ENCODE measurements at regions not wholly inside any gene's neighbourhood (a gene's known extent, or its start where the extent isn't known, plus 50 kb on each side); places are given as distances from the start of the nearest gene placed in this dataset.
"Not testable (repeated sequence)": the region's sequence is repeated elsewhere in the genome, so short reads cannot be mapped to it uniquely, and the experiment has no call there.

GRCh38 chr20:53888510-53888909, 181.9 kb downstream of the BCAS1 start:
- Histone ChIP-seq H3K4me1 (replicated peaks in 1 of 2) (no peaks in the 10 kb centered on the region), H3K9me3 (replicated peaks in 1 of 3) (no peaks in the 10 kb centered on the region), H3K36me3 (replicated peaks in 1 of 2) (no peaks in the 10 kb centered on the region), H3K27me3 (no peaks in the 10 kb centered on the region), H3K27ac (no peak overlapping the region), H3K4me3 (no peak overlapping the region)
- DNase-seq = no peak
- TF ChIP-seq POLR2A (IDR thresholded peaks at IDR 0.05) = no peak
- TF ChIP-seq CTCF (IDR thresholded peaks at IDR 0.05) = no peak
- 59 to 71% (median 61%) methylated on average over 4 of the region's 4 CpGs for WGBS, 4 donors
- intact Hi-C loops (cut with DNase I) = no loop called here

- no peak for DNase-seq
- Histone ChIP-seq H3K36me3 (replicated peaks in 1 of 2) (no peaks in the 10 kb centered on the region), H3K9me3 (replicated peaks in 1 of 3) (no peaks in the 10 kb centered on the region), H3K27ac (no peak overlapping the region), H3K4me3 (no peak overlapping the region), H3K27me3 (no peaks in the 10 kb centered on the region), H3K4me1 (replicated peaks in 1 of 2) (no peaks in the 10 kb centered on the region)
- 86 to 93% (median 89%) methylated on average over 10 of the region's 10 CpGs for WGBS, 4 donors
- intact Hi-C loops (cut with DNase I) = no loop called here
- TF ChIP-seq POLR2A (IDR thresholded peaks at IDR 0.05) (no peak), CTCF (IDR thresholded peaks at IDR 0.05) (no peak)
Observed at GRCh38 chr20:53887973-53888372, 182.4 kb downstream of the BCAS1 start.

DNA sequence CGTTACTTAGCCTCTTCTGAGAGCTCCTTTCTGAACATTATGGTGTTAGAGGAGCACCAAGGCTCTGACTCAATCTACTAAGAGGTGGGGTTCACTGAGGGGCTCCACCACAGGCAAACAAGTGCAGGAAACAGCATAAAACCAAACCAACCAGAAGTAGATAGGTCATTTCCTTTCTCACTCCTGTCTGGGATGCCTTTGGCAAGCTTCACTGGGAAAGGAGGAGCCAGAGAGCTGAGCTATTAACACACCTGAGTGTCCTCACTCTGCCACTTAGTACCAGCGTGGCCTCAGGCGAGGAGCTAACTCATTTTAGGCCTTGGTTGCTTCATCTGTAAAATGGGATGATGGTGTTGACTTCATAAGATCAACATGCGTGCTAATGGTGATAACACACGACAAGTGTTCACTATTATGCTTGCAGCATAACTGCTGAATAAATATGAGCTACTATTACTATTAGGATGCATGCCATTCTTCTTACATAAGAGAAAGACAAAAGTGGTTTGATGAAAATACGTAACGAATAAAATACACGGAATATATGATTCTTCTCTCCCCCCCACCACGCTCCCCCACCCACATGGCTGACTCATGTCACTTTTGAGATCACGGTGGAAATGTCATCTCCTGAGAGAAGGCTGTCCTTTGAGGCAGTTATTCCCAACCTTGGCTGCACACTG, 185.4 kb downstream of the BCAS1 start:
- H3K4me3 ChIP-seq = no peak overlapping the region
- TF ChIP-seq POLR2A (IDR thresholded peaks at IDR 0.05) = no peak
- no peak for TF ChIP-seq CTCF (IDR thresholded peaks at IDR 0.05)

GRCh38 chr20:53883098-53883911, 187.1 kb downstream of the BCAS1 start:
- DNase-seq = no peak
- Histone ChIP-seq H3K36me3 (replicated peaks in 1 of 2) (no peaks in the 10 kb centered on the region), H3K27ac (no peak overlapping the region), H3K9me3 (replicated peaks in 1 of 3) (no peaks in the 10 kb centered on the region), H3K4me1 (replicated peaks in 1 of 2) (no peaks in the 10 kb centered on the region), H3K27me3 (no peaks in the 10 kb centered on the region), H3K4me3 (no peak overlapping the region)
- TF ChIP-seq CTCF (IDR thresholded peaks at IDR 0.05) (no peak), POLR2A (IDR thresholded peaks at IDR 0.05) (no peak)
- WGBS, 4 donors = 76 to 90% (median 84%) methylated on average over 5 of the region's 5 CpGs
- intact Hi-C loops (cut with DNase I) = no loop called here

More for the DNA sequence above, 185.4 kb downstream of the BCAS1 start:
- WGBS, 4 donors = 72 to 82% (median 74%) methylated on average over 10 of the region's 10 CpGs
- H3K27me3 ChIP-seq = no peaks in the 10 kb centered on the region
- no peaks in the 10 kb centered on the region for H3K36me3 ChIP-seq (replicated peaks in 1 of 2)
- intact Hi-C loops (cut with DNase I) = no loop called here
- no peak overlapping the region for H3K27ac ChIP-seq
- H3K9me3 ChIP-seq (replicated peaks in 1 of 3) = no peaks in the 10 kb centered on the region
- H3K4me1 ChIP-seq (replicated peaks in 1 of 2) = no peaks in the 10 kb centered on the region
- DNase-seq = no peak

DNA sequence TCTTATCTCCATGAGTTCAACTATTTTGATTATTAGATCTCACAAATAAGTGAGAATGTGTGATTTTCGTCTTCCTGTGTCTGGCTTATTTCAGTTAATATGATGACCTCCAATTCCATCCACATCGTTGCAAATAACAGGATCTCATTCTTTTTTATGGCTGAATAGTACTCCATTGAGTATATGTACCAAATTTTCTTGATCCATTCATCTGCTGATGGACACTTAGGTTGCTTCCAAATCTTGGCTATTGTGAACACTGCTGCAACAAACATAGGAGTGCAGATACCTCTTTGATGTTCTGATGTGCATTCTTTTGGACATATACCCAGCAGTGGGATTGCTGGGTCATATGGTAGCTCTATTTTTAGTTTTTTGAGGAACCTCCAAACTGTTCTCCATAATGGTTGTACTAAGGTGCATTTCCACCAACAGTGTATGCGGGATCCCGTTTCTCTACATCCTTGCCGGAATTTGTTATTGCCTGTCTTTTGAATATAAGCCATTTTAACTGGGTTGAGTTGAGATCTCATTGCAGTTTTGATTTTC, 187.9 kb downstream of the BCAS1 start:
- WGBS, 4 donors = 84 to 92% (median 87%) methylated on average over 5 of the region's 5 CpGs
- intact Hi-C loops (cut with DNase I); H3K27me3 ChIP-seq; H3K4me1 ChIP-seq (replicated peaks in 1 of 2); H3K36me3 ChIP-seq (replicated peaks in 1 of 2); H3K4me3 ChIP-seq; H3K9me3 ChIP-seq (replicated peaks in 1 of 3); H3K27ac ChIP-seq; DNase-seq: not testable (repeated sequence)

Data from adrenal gland (tissue), 9 donors.